ENCODE measurements at regions not wholly inside any gene's neighbourhood (a gene's known extent, or its start where the extent isn't known, plus 50 kb on each side); places are given as distances from the start of the nearest gene placed in this dataset.

DNA sequence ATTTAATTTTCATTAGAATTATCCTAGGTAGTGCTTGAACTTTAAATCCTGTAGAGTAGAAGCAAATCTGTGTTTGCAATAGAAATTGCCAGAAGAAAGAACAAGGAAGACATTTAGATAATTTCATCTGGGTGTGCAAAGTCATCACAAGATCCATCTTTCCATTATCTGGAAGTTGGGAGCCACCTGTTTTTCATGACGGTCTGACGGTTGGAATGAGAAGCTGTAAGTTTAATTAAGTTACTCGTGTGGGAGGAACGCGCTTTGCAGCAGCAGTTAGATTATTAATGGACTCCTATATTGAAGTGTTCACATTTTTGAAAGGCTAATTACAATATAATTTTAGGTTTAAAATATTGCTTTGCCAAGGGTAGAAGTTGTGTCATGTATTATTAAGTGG lies 69.9 kb upstream of the PARD3B start:
- no peak overlapping the region for H3K4me3 ChIP-seq (ENCODE audit: low read depth, low read length)
- TF ChIP-seq, protein P1, sequence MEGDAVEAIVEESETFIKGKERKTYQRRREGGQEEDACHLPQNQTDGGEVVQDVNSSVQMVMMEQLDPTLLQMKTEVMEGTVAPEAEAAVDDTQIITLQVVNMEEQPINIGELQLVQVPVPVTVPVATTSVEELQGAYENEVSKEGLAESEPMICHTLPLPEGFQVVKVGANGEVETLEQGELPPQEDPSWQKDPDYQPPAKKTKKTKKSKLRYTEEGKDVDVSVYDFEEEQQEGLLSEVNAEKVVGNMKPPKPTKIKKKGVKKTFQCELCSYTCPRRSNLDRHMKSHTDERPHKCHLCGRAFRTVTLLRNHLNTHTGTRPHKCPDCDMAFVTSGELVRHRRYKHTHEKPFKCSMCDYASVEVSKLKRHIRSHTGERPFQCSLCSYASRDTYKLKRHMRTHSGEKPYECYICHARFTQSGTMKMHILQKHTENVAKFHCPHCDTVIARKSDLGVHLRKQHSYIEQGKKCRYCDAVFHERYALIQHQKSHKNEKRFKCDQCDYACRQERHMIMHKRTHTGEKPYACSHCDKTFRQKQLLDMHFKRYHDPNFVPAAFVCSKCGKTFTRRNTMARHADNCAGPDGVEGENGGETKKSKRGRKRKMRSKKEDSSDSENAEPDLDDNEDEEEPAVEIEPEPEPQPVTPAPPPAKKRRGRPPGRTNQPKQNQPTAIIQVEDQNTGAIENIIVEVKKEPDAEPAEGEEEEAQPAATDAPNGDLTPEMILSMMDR (IDR thresholded peaks at IDR 0.05; ENCODE audit: insufficient read depth, low read length) = no peak

GRCh38 chr2:204477358-204477950 lies 67.8 kb upstream of the PARD3B start:
- TF ChIP-seq, protein P1 (IDR thresholded peaks at IDR 0.05; ENCODE audit: insufficient read depth, low read length) = no peak
- no peak overlapping the region for H3K4me3 ChIP-seq (ENCODE audit: low read depth, low read length)
- peak; percentile 15 for DNase-seq (ENCODE audit: low read depth)

More for the DNA sequence above, 69.9 kb upstream of the PARD3B start:
- no peak for DNase-seq (ENCODE audit: low read depth)

DNA sequence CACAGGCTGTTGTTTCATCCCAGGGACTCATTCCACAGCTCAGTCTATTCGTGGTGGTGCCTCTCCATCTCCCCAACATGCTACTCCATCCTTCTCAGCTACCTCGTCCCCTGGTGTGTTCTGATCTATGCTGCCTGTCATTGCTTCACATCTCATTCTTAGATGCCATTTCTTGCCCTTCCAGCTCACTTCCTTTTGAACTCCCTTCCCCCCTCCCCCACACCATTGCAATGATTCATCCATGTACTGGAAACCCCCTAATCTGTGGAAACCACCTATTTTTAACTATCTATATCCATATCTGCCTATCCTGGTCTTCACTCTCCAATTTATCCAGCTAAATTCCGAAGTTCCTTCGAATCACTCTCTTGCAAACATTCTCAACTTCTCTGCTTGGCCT lies 65.7 kb upstream of the PARD3B start:
- TF ChIP-seq, protein P1 (IDR thresholded peaks at IDR 0.05; ENCODE audit: insufficient read depth, low read length) = no peak
- peak; percentile 35 for DNase-seq (ENCODE audit: low read depth)
- no peak overlapping the region for H3K4me3 ChIP-seq (ENCODE audit: low read depth, low read length)

DNA sequence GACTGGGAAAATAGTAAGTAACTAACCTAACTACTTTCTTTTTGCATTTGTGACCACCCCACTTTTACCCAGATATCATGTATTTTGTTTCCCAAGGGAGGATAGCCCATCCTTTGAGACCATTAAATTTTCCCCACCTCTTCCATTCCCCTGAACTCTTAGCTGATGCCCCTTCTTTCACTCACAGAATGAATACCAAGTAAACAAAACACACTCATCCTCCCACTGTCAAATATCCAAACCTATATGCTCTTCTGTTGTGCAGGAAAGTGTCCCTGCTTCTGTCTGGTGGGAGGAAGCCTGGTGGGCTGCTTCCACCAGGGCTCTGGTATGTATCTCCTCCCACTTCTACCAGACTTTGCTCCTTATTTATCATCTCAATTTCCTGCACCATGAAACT lies 64.6 kb upstream of the PARD3B start:
- TF ChIP-seq, protein P1 (IDR thresholded peaks at IDR 0.05; ENCODE audit: insufficient read depth, low read length) = no peak
- no peak overlapping the region for H3K4me3 ChIP-seq (ENCODE audit: low read depth, low read length)
- DNase-seq (ENCODE audit: low read depth) = no peak

GRCh38 chr2:204483608-204484081 lies 61.6 kb upstream of the PARD3B start:
- TF ChIP-seq, protein P1 (IDR thresholded peaks at IDR 0.05; ENCODE audit: insufficient read depth, low read length) = no peak
- no peak overlapping the region for H3K4me3 ChIP-seq (ENCODE audit: low read depth, low read length)
- no peak for DNase-seq (ENCODE audit: low read depth)

GRCh38 chr2:204486321-204486720 lies 59.0 kb upstream of the PARD3B start:
- TF ChIP-seq, protein P1 (IDR thresholded peaks at IDR 0.05; ENCODE audit: insufficient read depth, low read length) = no peak
- no peak for DNase-seq (ENCODE audit: low read depth)
- H3K4me3 ChIP-seq (ENCODE audit: low read depth, low read length) = no peak overlapping the region

DNA sequence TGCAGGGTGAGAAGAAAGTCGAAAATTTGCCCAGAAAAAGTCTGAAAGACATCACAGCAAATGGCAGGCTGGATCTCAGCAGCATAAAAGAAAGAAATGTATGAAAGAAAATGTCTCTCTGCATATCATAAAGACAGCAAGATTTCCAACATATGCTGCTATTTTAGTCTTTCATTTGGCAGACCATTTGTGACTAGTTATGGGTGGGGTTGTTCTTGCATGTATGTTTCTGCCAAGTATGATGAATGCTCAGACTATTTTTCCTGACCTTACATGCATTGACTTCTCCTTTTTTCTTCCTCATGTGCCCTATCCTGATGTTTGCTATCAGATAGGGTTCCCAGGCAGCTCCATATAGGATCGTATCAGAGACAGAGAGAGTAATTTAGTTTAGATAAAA lies 58.5 kb upstream of the PARD3B start:
- H3K4me3 ChIP-seq (ENCODE audit: low read depth, low read length) = no peak overlapping the region
- DNase-seq (ENCODE audit: low read depth) = peak; percentile 89
- TF ChIP-seq, protein P1 (IDR thresholded peaks at IDR 0.05; ENCODE audit: insufficient read depth, low read length) = no peak

Data from fibroblast of the aortic adventitia (primary cell).